ENCODE measurements at regions not wholly inside any gene's neighbourhood (a gene's known extent, or its start where the extent isn't known, plus 50 kb on each side); places are given as distances from the start of the nearest gene placed in this dataset.
A peak's percentile ranks its signal among the peaks of the same experiment; 100 is the strongest.
"Not testable (repeated sequence)": the region's sequence is repeated elsewhere in the genome, so short reads cannot be mapped to it uniquely, and the experiment has no call there.

DNA sequence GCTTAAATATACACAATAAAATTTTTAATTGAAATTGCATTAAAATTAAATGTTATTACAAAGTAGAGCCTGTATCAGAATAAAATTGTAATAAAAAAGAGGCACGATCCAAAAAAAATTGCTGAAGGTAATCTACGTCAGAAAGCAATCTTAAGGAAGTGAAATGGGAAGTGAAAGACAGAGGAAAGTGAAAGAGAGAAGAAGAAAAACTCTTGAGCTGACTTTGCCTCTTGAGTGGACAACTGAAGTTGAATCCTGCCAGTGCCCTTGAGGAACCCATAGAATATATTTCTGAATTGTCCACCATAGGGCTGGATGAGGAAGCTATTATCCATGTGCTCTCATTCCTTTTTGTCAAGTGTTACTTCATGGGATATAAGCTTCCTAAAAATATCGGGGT is 285.1 kb upstream of the STAC start:
- DNase-seq: no peak

DNA sequence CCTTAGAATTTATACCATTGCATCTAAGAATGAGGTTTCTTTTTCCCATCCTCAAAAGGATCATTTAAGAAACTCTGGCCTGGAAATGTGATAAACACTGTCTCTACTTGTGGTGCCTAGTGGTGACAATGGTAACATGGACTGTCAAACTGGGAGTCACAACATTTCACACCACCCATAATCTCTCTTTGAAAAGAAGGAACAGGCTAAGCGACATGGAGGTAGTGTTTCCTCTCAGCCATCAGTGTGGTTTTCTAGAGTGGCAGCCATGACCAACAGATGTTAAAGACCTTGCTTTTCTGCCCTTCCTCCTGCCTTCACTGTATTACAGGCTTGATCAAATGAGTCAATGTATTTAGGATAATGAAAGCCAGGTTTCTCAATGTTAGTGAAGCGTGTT is 283.1 kb upstream of the STAC start:
- DNase-seq: no peak

- no peak for DNase-seq
These were observed 266.0 kb upstream of the STAC start for GRCh38 chr3:36114353-36114752.

DNA sequence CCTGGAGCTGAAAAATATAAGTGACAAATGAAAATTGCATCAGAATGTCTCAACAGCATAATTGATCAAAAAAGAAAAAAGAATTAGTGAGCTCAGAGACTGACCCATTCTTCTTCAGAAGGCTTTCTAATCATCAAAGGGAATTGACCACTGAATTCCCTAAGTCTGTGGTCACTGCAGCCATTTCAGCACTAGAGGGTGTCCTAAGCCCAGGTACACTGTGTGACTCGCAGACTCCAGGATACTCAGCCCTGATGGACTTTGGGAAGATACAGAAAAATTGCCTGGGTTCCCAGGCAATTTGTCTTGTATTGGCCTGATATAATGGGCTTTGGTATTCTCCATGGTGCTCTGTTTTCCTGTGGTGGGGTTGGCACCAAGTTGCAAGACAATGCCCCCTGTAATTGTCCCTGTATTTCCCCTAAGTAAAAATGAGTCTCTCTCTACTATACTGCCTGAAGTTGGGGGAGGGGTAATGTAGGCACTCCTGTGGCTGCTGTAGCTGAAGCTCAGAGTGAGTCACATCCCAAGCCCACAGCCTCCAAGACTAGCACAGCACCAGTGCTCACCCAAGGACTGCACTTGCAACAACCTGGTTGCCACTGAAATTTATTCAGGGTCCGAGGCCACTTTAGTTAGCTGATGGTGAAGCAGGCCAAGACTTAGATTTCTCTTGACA is 256.0 kb upstream of the STAC start:
- no peak for DNase-seq

DNA sequence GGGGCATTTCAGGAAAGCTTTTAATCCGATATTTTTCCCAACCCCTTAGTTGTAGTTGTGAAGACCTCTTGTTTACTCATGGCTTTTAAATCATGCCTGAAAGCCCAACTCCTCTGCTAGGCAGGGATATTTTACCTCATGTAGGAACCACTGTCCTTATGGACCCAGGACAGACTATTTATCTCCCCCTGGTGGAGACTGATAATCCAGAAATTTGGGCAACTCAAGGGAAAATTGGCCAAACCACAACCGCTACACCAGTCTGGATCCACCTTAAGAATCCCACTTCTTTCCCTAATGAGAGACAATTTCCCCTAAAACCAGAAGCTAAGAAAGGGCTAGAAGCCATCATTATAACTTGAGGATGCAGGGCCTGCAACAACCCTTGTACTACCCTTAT is 248.1 kb upstream of the STAC start:
- no peak for DNase-seq

DNA sequence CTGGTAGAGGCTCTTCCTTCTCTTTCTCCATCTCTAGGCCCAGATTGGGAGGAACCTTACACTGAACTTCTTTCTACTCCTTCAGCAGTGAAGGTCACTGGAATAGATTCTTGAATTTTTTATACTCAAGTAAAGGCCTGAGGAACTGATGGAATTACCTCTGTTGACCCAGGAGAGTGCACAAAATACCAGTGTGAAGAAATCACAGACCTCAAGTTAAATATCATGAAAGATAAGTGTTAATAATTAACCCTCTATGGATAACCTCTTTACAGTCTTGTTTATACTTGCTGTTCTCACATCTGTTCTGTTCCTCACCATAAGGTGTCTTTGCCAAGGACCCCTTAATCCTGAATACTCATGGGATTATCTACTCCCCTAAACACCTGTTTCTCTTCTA is 244.4 kb upstream of the STAC start:
- DNase-seq: no peak

- no peak for DNase-seq
These were observed 237.6 kb upstream of the STAC start for GRCh38 chr3:36142746-36143145.

DNA sequence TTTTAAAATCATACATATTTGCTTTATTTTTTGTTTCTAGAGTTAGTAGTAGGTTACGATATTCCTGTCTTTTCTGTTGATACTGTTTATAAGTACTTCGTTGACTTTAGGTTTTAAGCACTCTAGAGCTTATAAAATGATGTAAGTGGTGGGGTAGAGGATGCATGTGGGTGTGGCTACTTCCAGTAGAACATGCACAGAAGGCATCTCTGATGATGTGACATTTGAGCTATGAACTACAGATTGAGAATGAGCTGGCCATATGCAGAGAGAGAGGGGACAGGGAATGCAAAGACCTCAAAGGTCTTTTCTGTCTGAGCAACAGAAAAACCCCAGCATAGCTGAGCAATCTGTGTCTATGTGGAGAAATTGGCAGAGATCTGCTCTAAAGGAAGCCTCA is 233.9 kb upstream of the STAC start:
- DNase-seq: no peak

- DNase-seq: no peak
These were observed 232.3 kb upstream of the STAC start for GRCh38 chr3:36147934-36148558.

GRCh38 chr3:36149447-36149865 is 230.8 kb upstream of the STAC start:
- no peak for DNase-seq

- DNase-seq: no peak
These were observed 224.8 kb upstream of the STAC start for GRCh38 chr3:36155515-36155914.

DNA sequence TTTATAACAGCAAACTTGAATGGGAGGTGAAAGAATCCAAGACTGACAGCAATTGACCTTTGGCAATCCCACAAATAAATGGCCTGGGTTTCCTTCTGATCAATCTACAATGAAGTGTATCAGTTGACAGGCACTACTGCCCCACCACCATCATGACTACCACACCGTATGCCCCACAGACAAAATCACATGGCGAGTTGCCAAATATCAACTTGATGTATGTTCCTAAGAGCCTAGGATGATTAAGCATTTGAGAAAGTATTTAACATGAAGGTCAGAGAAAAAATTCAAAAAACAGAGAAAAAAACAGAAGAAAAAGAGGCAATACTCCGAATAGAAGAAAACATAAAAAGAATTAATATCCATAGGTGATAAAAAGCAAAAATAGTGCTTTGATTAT is 215.9 kb upstream of the STAC start:
- no peak for DNase-seq

- DNase-seq: no peak
These were observed 214.6 kb upstream of the STAC start for GRCh38 chr3:36165509-36166290.

GRCh38 chr3:36166477-36166876 is 213.8 kb upstream of the STAC start:
- peak; percentile 9 for DNase-seq

DNA sequence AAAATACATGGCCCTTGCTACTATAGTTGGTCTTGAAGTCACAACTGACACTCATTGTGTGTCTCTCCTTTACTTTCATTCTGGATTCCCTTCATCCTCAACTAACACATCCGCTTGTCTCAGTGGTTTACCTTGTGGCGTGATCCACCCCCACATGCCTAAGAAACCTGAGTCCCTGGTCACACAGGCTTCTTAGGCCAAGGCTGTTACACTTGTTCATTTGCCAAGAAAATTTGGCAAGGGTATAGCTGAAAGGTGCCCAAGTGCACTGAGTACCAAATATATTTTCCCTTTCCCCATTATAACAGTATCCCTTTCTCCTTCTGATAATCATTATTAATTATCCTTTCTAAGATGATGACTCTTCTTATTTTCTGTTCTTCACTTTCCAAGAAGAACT is 207.6 kb upstream of the STAC start:
- no peak for DNase-seq

- DNase-seq: no peak
These were observed 205.0 kb upstream of the STAC start for GRCh38 chr3:36175113-36175812.

GRCh38 chr3:36175916-36176461 is 204.3 kb upstream of the STAC start:
- no peak for DNase-seq

DNA sequence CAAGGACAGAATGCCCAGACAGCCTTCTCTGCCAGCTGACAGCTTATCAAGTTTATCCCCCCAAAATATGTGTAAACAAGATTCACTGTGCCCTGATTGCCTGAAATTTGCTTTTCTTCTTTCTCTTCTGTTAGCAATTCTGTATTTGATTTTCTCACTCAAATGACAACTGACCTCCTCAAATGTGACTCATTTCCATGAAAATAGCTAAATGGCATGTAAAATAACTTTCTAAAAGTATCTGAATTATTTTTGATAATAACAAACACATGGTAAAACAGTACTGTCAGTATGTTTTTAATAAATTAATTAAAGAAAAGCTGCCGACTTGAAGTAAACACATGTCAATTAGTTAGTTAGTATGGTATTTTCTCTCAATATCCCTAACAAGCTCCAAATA is 202.3 kb upstream of the STAC start:
- no peak for DNase-seq

DNA sequence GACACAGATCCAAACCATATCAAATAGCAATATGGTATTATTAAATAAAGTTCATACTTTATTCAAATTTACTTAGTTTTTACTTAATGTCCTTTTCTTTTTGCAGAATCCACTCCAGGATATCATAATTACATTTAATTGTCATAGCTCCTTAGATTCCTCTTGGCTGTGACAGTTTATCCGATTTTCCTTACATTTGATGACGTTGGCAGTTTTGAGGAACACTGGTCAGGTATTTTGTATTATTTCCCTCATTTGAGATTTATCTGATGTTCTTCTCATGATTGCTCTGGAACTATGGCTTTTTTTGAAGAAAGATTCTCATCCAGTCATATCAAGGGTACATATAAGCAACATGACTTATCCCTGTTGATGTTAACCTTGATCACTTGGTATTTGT is 198.3 kb upstream of the STAC start:
- no peak for DNase-seq

GRCh38 chr3:36187197-36187596 is 193.1 kb upstream of the STAC start:
- not testable (repeated sequence) for DNase-seq

DNA sequence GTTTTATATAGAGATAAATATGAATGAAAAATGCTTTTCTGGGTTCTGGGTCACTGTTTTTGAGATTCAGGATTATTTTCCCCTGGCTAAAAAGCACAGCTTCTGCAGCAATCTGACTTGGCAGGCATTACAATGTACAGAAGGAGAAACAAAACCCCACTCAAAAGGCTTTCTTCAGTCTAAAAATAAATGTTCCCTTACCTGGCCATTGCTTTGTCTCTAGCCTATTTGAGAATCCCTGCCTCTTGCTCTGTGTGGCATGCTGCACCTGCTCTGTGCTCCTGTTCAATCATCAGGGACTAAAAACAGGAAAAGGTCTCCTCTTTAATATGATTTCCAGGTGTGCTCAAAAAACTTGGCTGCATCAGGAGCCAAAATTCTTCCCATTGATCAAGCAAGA is 187.4 kb upstream of the STAC start:
- no peak for DNase-seq

GRCh38 chr3:36193448-36193847 is 186.9 kb upstream of the STAC start:
- no peak for DNase-seq

DNA sequence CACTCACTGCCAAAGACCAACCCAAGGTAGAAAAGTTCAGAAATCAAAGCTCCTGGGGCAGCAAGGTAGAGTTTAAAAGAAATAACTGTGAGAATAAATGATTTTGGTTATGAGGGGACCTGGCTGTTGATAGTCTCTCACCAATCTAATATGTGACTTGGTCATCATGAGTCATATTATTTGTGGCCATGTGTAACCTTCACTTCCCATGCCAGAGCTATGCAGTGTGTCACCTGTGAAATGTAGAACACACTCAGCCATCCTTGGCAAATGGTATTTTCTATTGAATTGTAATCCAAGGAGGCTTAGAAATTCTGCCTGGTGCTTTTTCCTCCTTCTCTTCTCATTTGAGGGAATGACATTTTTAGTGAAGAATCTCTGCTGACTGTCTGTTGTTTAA is 184.2 kb upstream of the STAC start:
- no peak for DNase-seq

Data from amniotic stem cell (primary cell).